Neural progenitor cell (in vitro differentiated cells): ENCODE measurements at regions not wholly inside any gene's neighbourhood (a gene's known extent, or its start where the extent isn't known, plus 50 kb on each side); places are given as distances from the start of the nearest gene placed in this dataset.

Experiments used
- DNase-seq: peaks from one replicate; pipeline ENCODE4 v3.0.0-alpha.2; 2016; ENCODE audit warnings: low spot score
- H2AFZ ChIP-seq: fragments of 200-600 bp; sonication (generic); replicated peaks from 2 replicates; pipeline ENCODE4 v1.6.1; 2016; ENCODE audit warnings: antibody characterized with exemption
- H3F3A ChIP-seq: fragments of 200-600 bp; sonication (generic); 2 replicates; pipeline ENCODE4 v1.6.1; 2016; ENCODE audit warnings: antibody characterized with exemption, low read depth
- H3K27ac ChIP-seq: fragments of 200-600 bp; sonication (generic); 2 replicates; pipeline ENCODE4 v1.5.1; 2016; ENCODE audit warnings: mild to moderate bottlenecking
- H3K27me3 ChIP-seq: fragments of 200-600 bp; sonication (generic); 2 replicates; pipeline ENCODE4 v1.6.1; 2016; ENCODE audit warnings: mild to moderate bottlenecking, moderate library complexity
- H3K36me3 ChIP-seq: fragments of 200-600 bp; sonication (generic); 2 replicates; pipeline ENCODE4 v1.5.1; 2016
- H3K4me1 ChIP-seq: fragments of 200-600 bp; sonication (generic); 2 replicates; pipeline ENCODE4 v1.6.1; 2016; ENCODE audit warnings: mixed run types
- H3K4me2 ChIP-seq: fragments of 200-600 bp; sonication (generic); 2 replicates; pipeline ENCODE4 v1.6.1; 2016
- H3K4me3 ChIP-seq: fragments of 200-600 bp; sonication (generic); 2 replicates; pipeline ENCODE4 v1.5.1; 2016
- H3K79me2 ChIP-seq: fragments of 200-600 bp; sonication (generic); 2 replicates; pipeline ENCODE4 v1.6.1; 2016; ENCODE audit warnings: low read depth
- H3K9ac ChIP-seq: fragments of 200-600 bp; sonication (generic); 2 replicates; pipeline ENCODE4 v1.6.1; 2016
- H3K9me3 ChIP-seq: fragments of 200-600 bp; sonication (generic); 2 replicates; pipeline ENCODE4 v1.5.1; 2016; ENCODE audit warnings: low read depth
- H4K20me1 ChIP-seq: fragments of 200-600 bp; sonication (generic); 2 replicates; pipeline ENCODE4 v1.6.1; 2016; ENCODE audit warnings: low read depth
- H3K27ac Mint-ChIP-seq: 3 replicates; pipeline ENCODE4 v1.8.0; 2021; ENCODE audit warnings: mixed read lengths
- H3K27me3 Mint-ChIP-seq: 2 replicates; pipeline ENCODE4 v1.8.0; 2022; ENCODE audit warnings: low read depth, mild to moderate bottlenecking, inconsistent platforms, moderate library complexity, mixed read lengths; ENCODE audit not compliant: insufficient read depth
- H3K36me3 Mint-ChIP-seq: 3 replicates; pipeline ENCODE4 v1.8.0; 2021; ENCODE audit warnings: mixed read lengths
- H3K4me1 Mint-ChIP-seq: 3 replicates; pipeline ENCODE4 v1.8.0; 2021; ENCODE audit warnings: mixed read lengths
- H3K4me3 Mint-ChIP-seq: 3 replicates; pipeline ENCODE4 v1.8.0; 2021; ENCODE audit warnings: mild to moderate bottlenecking, moderate library complexity, mixed read lengths
- H3K9me3 Mint-ChIP-seq: 3 replicates; pipeline ENCODE4 v1.8.0; 2020; ENCODE audit warnings: mixed read lengths
- EZH2 ChIP-seq: fragments of 200-600 bp; sonication (generic); IDR thresholded peaks from 2 replicates; pipeline ENCODE4 v1.6.1; 2017; ENCODE audit warnings: antibody characterized with exemption, mild to moderate bottlenecking, moderate library complexity
- EZH2phosphoT487 ChIP-seq: fragments of 200-600 bp; sonication (generic); IDR thresholded peaks from 2 replicates; pipeline ENCODE4 v1.6.1; 2017; ENCODE audit warnings: antibody characterized with exemption
- TF ChIP-seq, protein P1 (sequence below): fragments of 200-600 bp; sonication (generic); IDR thresholded peaks from 2 replicates; pipeline ENCODE4 v1.5.1; 2017; ENCODE audit warnings: antibody characterized with exemption, mild to moderate bottlenecking

GRCh38 chr16:73888840-73889490, 407.6 kb upstream of the PSMD7 start:
- peaks cover 8% of the 10 kb centered on the region for H3F3A ChIP-seq
- no peak overlapping the region for H3K4me2 ChIP-seq
- H3K4me3 ChIP-seq: no peak overlapping the region
- Mint-ChIP-seq H3K27me3 (peaks cover 5% of the 10 kb centered on the region), H3K36me3 (no peaks in the 10 kb centered on the region), H3K4me1 (peaks cover 62% of the 10 kb centered on the region), H3K27ac (peak overlapping the region; percentile 26), H3K4me3 (no peak overlapping the region), H3K9me3 (no peaks in the 10 kb centered on the region)
- TF ChIP-seq EZH2: no peak
- no peak for TF ChIP-seq EZH2phosphoT487
- TF ChIP-seq, protein P1, sequence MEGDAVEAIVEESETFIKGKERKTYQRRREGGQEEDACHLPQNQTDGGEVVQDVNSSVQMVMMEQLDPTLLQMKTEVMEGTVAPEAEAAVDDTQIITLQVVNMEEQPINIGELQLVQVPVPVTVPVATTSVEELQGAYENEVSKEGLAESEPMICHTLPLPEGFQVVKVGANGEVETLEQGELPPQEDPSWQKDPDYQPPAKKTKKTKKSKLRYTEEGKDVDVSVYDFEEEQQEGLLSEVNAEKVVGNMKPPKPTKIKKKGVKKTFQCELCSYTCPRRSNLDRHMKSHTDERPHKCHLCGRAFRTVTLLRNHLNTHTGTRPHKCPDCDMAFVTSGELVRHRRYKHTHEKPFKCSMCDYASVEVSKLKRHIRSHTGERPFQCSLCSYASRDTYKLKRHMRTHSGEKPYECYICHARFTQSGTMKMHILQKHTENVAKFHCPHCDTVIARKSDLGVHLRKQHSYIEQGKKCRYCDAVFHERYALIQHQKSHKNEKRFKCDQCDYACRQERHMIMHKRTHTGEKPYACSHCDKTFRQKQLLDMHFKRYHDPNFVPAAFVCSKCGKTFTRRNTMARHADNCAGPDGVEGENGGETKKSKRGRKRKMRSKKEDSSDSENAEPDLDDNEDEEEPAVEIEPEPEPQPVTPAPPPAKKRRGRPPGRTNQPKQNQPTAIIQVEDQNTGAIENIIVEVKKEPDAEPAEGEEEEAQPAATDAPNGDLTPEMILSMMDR: no peak
- no peaks in the 10 kb centered on the region for H3K79me2 ChIP-seq
- H3K27ac ChIP-seq: no peak overlapping the region
- peaks cover 41% of the 10 kb centered on the region for H3K4me1 ChIP-seq
- H3K9me3 ChIP-seq: no peaks in the 10 kb centered on the region
- H3K27me3 ChIP-seq: no peaks in the 10 kb centered on the region
- no peaks in the 10 kb centered on the region for H4K20me1 ChIP-seq
- no peak overlapping the region for H2AFZ ChIP-seq
- no peaks in the 10 kb centered on the region for H3K36me3 ChIP-seq
- no peak for DNase-seq
- H3K9ac ChIP-seq: no peak overlapping the region

GRCh38 chr16:73887911-73888310, 408.7 kb upstream of the PSMD7 start:
- Histone ChIP-seq H3K36me3 (no peaks in the 10 kb centered on the region), H3K4me2 (no peak overlapping the region), H3K4me1 (peaks cover 41% of the 10 kb centered on the region), H3K27ac (no peak overlapping the region), H3K27me3 (no peaks in the 10 kb centered on the region), H4K20me1 (no peaks in the 10 kb centered on the region), H3F3A (peaks cover 8% of the 10 kb centered on the region), H3K9ac (no peak overlapping the region), H2AFZ (no peak overlapping the region), H3K79me2 (no peaks in the 10 kb centered on the region), H3K4me3 (no peak overlapping the region), H3K9me3 (no peaks in the 10 kb centered on the region)
- H3K4me1 Mint-ChIP-seq: peaks cover 52% of the 10 kb centered on the region
- H3K27me3 Mint-ChIP-seq: peaks cover 5% of the 10 kb centered on the region
- no peak overlapping the region for H3K4me3 Mint-ChIP-seq
- no peak overlapping the region for H3K27ac Mint-ChIP-seq
- TF ChIP-seq EZH2 (no peak), EZH2phosphoT487 (no peak)
- TF ChIP-seq, protein P1: no peak
- H3K9me3 Mint-ChIP-seq: no peaks in the 10 kb centered on the region
- DNase-seq: no peak
- H3K36me3 Mint-ChIP-seq: no peaks in the 10 kb centered on the region

DNA sequence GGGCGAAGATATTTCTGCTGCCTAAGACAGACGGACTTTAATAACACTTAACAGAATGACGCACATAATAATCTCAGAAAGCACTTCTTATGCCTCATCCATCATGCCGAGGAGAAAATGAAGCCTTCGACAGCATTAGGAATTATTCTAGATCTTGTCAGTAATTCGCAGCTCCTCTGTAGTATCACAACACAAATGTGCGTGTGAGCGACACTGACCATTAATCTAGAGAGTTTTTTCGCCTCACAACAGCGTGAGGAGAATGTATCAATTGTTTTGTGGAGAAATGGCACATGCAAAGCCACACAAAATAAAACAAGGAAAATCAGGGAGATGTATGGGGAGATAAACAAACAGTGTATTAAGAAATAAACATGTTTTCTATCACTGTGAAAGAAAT, 410.2 kb upstream of the PSMD7 start:
- TF ChIP-seq, protein P1: no peak
- no peak for TF ChIP-seq EZH2
- TF ChIP-seq EZH2phosphoT487: no peak
- no peak overlapping the region for H3K4me3 ChIP-seq
- no peaks in the 10 kb centered on the region for H3K27me3 ChIP-seq
- no peak overlapping the region for H2AFZ ChIP-seq
- no peak overlapping the region for H3K27ac ChIP-seq
- no peaks in the 10 kb centered on the region for H3K36me3 Mint-ChIP-seq
- H3K4me1 ChIP-seq: peaks cover 34% of the 10 kb centered on the region
- H3K27me3 Mint-ChIP-seq: peaks cover 5% of the 10 kb centered on the region
- H3K36me3 ChIP-seq: no peaks in the 10 kb centered on the region
- peaks cover 53% of the 10 kb centered on the region for H3K4me1 Mint-ChIP-seq
- H3K9ac ChIP-seq: no peak overlapping the region
- H3K4me2 ChIP-seq: no peak overlapping the region
- H3K4me3 Mint-ChIP-seq: no peak overlapping the region
- H3K79me2 ChIP-seq: no peaks in the 10 kb centered on the region
- H3K9me3 Mint-ChIP-seq: no peaks in the 10 kb centered on the region
- no peak overlapping the region for H3K27ac Mint-ChIP-seq
- H3F3A ChIP-seq: peaks cover 3% of the 10 kb centered on the region
- no peaks in the 10 kb centered on the region for H3K9me3 ChIP-seq
- no peaks in the 10 kb centered on the region for H4K20me1 ChIP-seq
- DNase-seq: no peak
